LNCaP clone FGC (cell line): ENCODE measurements at regions not wholly inside any gene's neighbourhood (a gene's known extent, or its start where the extent isn't known, plus 50 kb on each side); places are given as distances from the start of the nearest gene placed in this dataset.

Experiments used
- DNase-seq: peaks from one replicate; pipeline ENCODE4 v3.0.0-alpha.2; 2011; ENCODE audit warnings: low read depth
- H3K4me3 ChIP-seq: 2 replicates; pipeline ENCODE4 v1.5.1; 2011; ENCODE audit warnings: mild to moderate bottlenecking, low read depth, low read length, control low read depth
- TF ChIP-seq, protein P1 (sequence below): IDR thresholded peaks from 2 replicates; pipeline ENCODE4 v1.5.1; 2012; ENCODE audit warnings: mild to moderate bottlenecking; ENCODE audit not compliant: control insufficient read depth, insufficient read depth; ENCODE audit errors: extremely low read depth

DNA sequence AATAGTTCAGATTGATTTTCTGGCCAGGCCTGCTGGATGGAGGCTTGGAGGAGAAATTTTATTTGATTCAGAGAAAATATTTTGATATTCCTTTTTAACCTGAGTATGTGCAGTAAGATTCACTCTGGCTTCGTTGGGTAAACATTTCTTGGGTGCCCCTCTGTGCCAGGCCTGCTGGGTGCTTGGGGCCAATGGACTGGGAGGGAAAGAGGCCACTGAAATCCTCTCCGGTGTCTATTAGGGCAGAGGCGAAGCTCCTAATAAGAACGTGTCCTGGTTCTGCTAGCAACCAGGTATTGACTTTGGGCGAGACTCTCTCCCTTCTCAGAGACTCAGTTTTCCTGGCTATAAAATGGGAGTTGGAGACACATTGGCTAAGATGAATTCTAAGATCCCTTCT, 122.5 kb downstream of the CYLD start:
- H3K4me3 ChIP-seq: no peak overlapping the region
- no peak for DNase-seq
- TF ChIP-seq, protein P1, sequence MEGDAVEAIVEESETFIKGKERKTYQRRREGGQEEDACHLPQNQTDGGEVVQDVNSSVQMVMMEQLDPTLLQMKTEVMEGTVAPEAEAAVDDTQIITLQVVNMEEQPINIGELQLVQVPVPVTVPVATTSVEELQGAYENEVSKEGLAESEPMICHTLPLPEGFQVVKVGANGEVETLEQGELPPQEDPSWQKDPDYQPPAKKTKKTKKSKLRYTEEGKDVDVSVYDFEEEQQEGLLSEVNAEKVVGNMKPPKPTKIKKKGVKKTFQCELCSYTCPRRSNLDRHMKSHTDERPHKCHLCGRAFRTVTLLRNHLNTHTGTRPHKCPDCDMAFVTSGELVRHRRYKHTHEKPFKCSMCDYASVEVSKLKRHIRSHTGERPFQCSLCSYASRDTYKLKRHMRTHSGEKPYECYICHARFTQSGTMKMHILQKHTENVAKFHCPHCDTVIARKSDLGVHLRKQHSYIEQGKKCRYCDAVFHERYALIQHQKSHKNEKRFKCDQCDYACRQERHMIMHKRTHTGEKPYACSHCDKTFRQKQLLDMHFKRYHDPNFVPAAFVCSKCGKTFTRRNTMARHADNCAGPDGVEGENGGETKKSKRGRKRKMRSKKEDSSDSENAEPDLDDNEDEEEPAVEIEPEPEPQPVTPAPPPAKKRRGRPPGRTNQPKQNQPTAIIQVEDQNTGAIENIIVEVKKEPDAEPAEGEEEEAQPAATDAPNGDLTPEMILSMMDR: no peak

DNA sequence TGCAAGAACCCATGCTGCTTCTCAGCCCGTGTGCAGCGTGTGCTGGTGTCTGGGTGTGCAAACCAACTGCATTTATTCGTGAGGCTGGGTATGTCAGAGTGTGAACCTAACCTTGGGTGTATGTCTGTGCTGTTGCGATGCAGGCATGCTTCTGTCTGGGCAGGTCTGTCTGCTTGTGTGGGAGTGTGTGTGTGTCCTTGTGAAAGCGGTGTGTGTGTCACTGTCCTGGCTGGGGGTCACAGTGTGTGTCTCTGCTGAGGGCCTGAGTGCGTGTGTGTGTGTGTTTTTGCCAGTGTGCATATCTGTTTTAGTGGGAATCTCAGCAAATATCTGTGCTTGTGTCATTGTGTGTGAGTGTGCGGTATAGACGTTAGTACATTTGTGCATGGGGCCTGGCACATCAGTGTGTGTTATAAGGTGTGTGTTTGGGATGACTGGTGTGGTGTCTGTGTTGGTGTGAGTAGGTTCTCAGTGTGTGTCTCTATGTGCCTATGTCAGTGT, 121.8 kb downstream of the CYLD start:
- no peak for DNase-seq
- TF ChIP-seq, protein P1: no peak
- no peak overlapping the region for H3K4me3 ChIP-seq

DNA sequence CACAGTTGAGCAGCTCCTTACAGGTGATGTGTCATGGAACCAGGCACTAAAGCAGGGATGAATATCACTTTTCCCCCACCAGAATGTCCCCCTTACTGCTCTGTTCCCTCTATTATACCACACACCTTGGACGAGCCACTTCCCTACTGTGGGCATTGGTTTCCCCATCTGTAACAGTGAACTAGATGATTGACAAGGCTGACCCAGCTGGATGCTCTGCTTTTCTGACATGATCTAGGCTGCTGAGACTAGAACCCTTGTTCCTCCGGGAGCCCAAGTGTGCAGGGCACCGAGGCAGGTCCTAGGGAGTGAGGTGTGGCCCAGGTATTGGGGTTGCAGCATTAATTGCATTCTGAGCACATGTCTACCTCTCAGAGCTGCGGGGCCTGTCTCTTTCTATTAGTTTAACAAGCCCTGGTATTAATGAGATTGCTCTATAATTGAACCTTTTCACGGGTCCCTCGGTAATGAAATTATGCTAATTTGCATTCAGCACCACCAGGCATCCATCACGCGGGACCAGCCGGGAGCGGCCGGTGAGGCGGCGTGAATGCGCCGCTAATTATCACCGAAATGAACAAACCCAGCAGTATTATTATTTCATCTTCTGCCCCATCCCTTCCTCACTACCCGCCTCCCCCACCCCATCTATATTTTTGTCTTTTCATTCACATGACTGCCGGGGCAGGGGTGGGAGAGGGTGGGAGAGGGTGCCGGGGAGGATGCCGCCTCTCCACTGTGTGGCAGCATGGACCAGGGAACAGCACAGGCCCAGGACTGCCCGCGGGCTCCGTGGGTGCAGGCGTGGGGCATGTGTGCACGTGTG, 121.1 kb downstream of the CYLD start:
- no peak overlapping the region for H3K4me3 ChIP-seq
- DNase-seq: no peak
- TF ChIP-seq, protein P1: 0 out of 2 replicates have a peak, but pooled peaks have one; percentile 2

DNA sequence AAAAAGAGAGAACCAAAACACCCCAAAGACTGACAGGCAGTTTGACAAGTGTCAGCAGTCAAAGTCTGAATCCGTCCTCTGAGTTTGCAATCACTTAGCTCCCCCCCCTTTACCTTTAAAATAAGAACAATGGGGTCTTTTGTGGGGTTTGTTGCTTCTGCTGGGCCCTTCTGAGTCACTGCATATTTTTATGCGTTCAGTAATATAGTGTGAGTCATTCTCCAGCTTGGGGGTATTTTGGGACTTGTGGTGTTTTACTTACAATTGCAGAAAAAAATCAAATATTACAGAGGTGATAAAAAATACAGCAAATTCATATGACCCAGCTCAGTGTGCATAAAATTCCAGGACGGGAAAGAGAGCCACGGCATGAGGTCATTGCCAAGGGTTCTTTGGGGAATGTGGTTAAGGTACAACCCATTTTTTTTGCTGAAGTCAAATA, 120.1 kb downstream of the CYLD start:
- no peak overlapping the region for H3K4me3 ChIP-seq
- TF ChIP-seq, protein P1: no peak
- DNase-seq: no peak

DNA sequence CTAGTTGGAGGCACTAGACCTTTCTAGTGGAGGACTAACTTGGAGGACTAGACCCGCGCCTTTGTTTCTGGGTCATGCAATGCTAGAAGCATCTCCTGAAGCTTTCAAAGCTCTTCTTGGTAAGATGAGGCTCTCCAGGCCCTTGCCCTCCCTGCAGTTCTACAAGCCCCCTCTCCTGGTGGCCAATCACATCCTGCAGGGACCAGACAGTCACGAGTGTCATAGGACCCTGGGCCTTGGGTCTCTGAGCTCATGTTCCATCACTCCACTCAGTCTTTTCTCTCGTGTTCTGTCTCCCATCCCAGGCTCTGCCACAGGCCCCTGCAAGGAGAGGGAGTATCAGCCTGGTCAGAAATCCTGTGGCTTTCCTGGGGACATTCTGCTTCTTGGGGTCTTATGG, 119.6 kb downstream of the CYLD start:
- DNase-seq: no peak
- TF ChIP-seq, protein P1: no peak
- no peak overlapping the region for H3K4me3 ChIP-seq

DNA sequence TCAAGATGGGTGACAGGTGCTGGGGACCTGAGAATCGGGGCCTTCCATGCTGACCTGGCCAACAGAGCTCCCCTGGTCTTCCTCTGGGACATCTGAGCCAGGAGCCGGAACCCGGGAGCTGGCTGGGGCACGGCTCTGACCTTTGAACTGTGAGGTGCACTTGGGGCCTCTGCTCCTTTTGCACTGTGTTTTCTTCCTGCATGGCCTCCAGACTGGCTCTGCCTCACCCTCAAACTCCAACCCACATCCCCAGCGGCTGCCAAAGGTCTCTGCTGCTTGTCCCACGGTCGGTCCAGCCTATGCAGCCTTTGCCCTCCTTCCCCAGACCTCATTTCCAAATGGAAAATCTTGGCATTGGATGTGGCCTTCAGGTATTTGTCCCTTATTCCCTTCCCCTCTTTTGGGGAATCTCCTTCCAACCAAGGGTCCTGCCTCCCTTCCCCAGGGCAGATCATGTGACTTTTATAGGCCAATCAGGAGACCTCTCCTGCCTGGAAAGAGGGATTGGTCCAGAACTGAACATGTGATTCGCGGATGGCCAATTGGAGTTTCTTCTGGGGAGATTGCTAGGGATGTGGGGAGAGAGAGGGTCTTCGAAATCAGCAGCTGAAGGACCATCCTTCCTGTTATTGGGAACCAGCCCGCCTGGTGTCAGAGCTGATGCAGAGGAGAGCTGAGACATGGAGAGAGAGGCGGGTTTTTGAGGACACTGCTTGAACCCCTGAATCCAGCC, 117.9 kb downstream of the CYLD start:
- DNase-seq: no peak
- H3K4me3 ChIP-seq: no peak overlapping the region
- TF ChIP-seq, protein P1: no peak
